Fibroblast of gingiva (primary cell): ENCODE measurements at regions not wholly inside any gene's neighbourhood (a gene's known extent, or its start where the extent isn't known, plus 50 kb on each side); places are given as distances from the start of the nearest gene placed in this dataset.
A peak's percentile ranks its signal among the peaks of the same experiment; 100 is the strongest.

Source experiments
- DNase-seq: peaks from one replicate; pipeline ENCODE4 v3.0.0-alpha.2; 2011; ENCODE audit warnings: low read depth

GRCh38 chr11:131301306-131301705, 69.1 kb upstream of the NTM start:
- DNase-seq, result no peak

GRCh38 chr11:131302836-131303235, 67.6 kb upstream of the NTM start:
- DNase-seq, result peak; percentile 8

- no peak for DNase-seq
Observed at GRCh38 chr11:131303611-131304119, 66.8 kb upstream of the NTM start.

GRCh38 chr11:131305005-131305404, 65.4 kb upstream of the NTM start:
- DNase-seq, result no peak

- DNase-seq, result no peak
Observed at GRCh38 chr11:131307506-131307905, 62.9 kb upstream of the NTM start.

- no peak for DNase-seq
Observed at GRCh38 chr11:131309776-131310175, 60.6 kb upstream of the NTM start.

- no peak for DNase-seq
Observed at GRCh38 chr11:131311776-131312514, 58.5 kb upstream of the NTM start.
